SKM-1 (cell line): ENCODE measurements at regions not wholly inside any gene's neighbourhood (a gene's known extent, or its start where the extent isn't known, plus 50 kb on each side); places are given as distances from the start of the nearest gene placed in this dataset.
"Not testable (repeated sequence)": the region's sequence is repeated elsewhere in the genome, so short reads cannot be mapped to it uniquely, and the experiment has no call there.

ENCODE experiments used
- DNase-seq: peaks from one replicate; lab custom pipeline; 2025; ENCODE audit not compliant: unreplicated experiment; lab: John Stamatoyannopoulos, UW

- no peak for DNase-seq
Measured at GRCh38 chr7:77484785-77485184, 52.3 kb upstream of the PTPN12 start.

- DNase-seq, result peak; percentile 41
Measured at GRCh38 chr7:77482015-77482414, 55.1 kb upstream of the PTPN12 start.

- DNase-seq, result no peak
Measured at GRCh38 chr7:77481615-77482014, 55.5 kb upstream of the PTPN12 start.

GRCh38 chr7:77480102-77480627, 56.9 kb upstream of the PTPN12 start:
- not testable (repeated sequence) for DNase-seq

GRCh38 chr7:77479536-77480088, 57.5 kb upstream of the PTPN12 start:
- no peak for DNase-seq

GRCh38 chr7:77476871-77477270, 60.2 kb upstream of the PTPN12 start:
- no peak for DNase-seq

GRCh38 chr7:77475181-77475580, 59.0 kb upstream of the GSAP start:
- no peak for DNase-seq

- DNase-seq, result no peak
Measured at GRCh38 chr7:77474756-77475155, 58.6 kb upstream of the GSAP start.

- DNase-seq, result no peak
Measured at GRCh38 chr7:77473229-77474005, 57.3 kb upstream of the GSAP start.

GRCh38 chr7:77469927-77470326, 53.8 kb upstream of the GSAP start:
- no peak for DNase-seq

- DNase-seq, result peak; percentile 63
Measured at GRCh38 chr7:77467408-77467807, 51.3 kb upstream of the GSAP start.

GRCh38 chr7:77466450-77466849, 50.3 kb upstream of the GSAP start:
- no peak for DNase-seq
